ENCODE measurements at regions not wholly inside any gene's neighbourhood (a gene's known extent, or its start where the extent isn't known, plus 50 kb on each side); places are given as distances from the start of the nearest gene placed in this dataset.

- no peaks in the 10 kb centered on the region for H3K27me3 Mint-ChIP-seq (ENCODE audit: low read depth)
- no peaks in the 10 kb centered on the region for H3K36me3 Mint-ChIP-seq (ENCODE audit: low read depth)
- TF ChIP-seq CTCF (conservative IDR thresholded peaks at IDR 0.05): no peak
- no peak for DNase-seq (ENCODE audit: low read depth, low spot score)
- no peak overlapping the region for H3K4me3 Mint-ChIP-seq
- no peaks in the 10 kb centered on the region for H3K9me3 Mint-ChIP-seq
- no peak overlapping the region for H3K27ac Mint-ChIP-seq (ENCODE audit: unreplicated experiment)
- H3K4me1 Mint-ChIP-seq: peaks cover 32% of the 10 kb centered on the region
These were observed 408.9 kb upstream of the SEMA3D start for GRCh38 chr7:85595750-85596178.

- DNase-seq (ENCODE audit: low read depth, low spot score): no peak
- no peaks in the 10 kb centered on the region for H3K9me3 Mint-ChIP-seq
- H3K4me3 Mint-ChIP-seq: no peak overlapping the region
- no peaks in the 10 kb centered on the region for H3K27me3 Mint-ChIP-seq (ENCODE audit: low read depth)
- TF ChIP-seq CTCF (conservative IDR thresholded peaks at IDR 0.05): no peak
- no peak overlapping the region for H3K27ac Mint-ChIP-seq (ENCODE audit: unreplicated experiment)
- H3K36me3 Mint-ChIP-seq (ENCODE audit: low read depth): no peaks in the 10 kb centered on the region
- H3K4me1 Mint-ChIP-seq: peaks cover 16% of the 10 kb centered on the region
These were observed 406.5 kb upstream of the SEMA3D start for GRCh38 chr7:85593355-85593754.

GRCh38 chr7:85587785-85588184, 400.9 kb upstream of the SEMA3D start:
- Mint-ChIP-seq H3K27me3 (ENCODE audit: low read depth) (no peaks in the 10 kb centered on the region), H3K4me1 (no peaks in the 10 kb centered on the region), H3K9me3 (no peaks in the 10 kb centered on the region), H3K27ac (ENCODE audit: unreplicated experiment) (no peak overlapping the region), H3K36me3 (ENCODE audit: low read depth) (no peaks in the 10 kb centered on the region), H3K4me3 (no peak overlapping the region)
- no peak for DNase-seq (ENCODE audit: low read depth, low spot score)
- TF ChIP-seq CTCF (conservative IDR thresholded peaks at IDR 0.05): no peak

GRCh38 chr7:85586091-85586490, 399.2 kb upstream of the SEMA3D start:
- H3K36me3 Mint-ChIP-seq (ENCODE audit: low read depth): no peaks in the 10 kb centered on the region
- H3K27ac Mint-ChIP-seq (ENCODE audit: unreplicated experiment): no peak overlapping the region
- no peak for TF ChIP-seq CTCF (conservative IDR thresholded peaks at IDR 0.05)
- DNase-seq (ENCODE audit: low read depth, low spot score): no peak
- no peak overlapping the region for H3K4me3 Mint-ChIP-seq
- H3K9me3 Mint-ChIP-seq: no peaks in the 10 kb centered on the region
- H3K27me3 Mint-ChIP-seq (ENCODE audit: low read depth): no peaks in the 10 kb centered on the region
- H3K4me1 Mint-ChIP-seq: no peaks in the 10 kb centered on the region

- no peaks in the 10 kb centered on the region for H3K9me3 Mint-ChIP-seq
- no peaks in the 10 kb centered on the region for H3K36me3 Mint-ChIP-seq (ENCODE audit: low read depth)
- no peaks in the 10 kb centered on the region for H3K27me3 Mint-ChIP-seq (ENCODE audit: low read depth)
- TF ChIP-seq CTCF (conservative IDR thresholded peaks at IDR 0.05): no peak
- DNase-seq (ENCODE audit: low read depth, low spot score): no peak
- H3K4me3 Mint-ChIP-seq: no peak overlapping the region
- H3K4me1 Mint-ChIP-seq: no peaks in the 10 kb centered on the region
- H3K27ac Mint-ChIP-seq (ENCODE audit: unreplicated experiment): no peak overlapping the region
These were observed 396.5 kb upstream of the SEMA3D start for GRCh38 chr7:85583131-85583953.

All from neural crest cell (in vitro differentiated cells).